ENCODE measurements at regions not wholly inside any gene's neighbourhood (a gene's known extent, or its start where the extent isn't known, plus 50 kb on each side); places are given as distances from the start of the nearest gene placed in this dataset.

- ChIA-PET CTCF (interaction anchor here (1.0 to 1.2 kb wide), 4 partner anchors 10 to 175 kb away, joined by 3 to 5 read pairs (median 3); no protein-coding TSS in a partner anchor), POLR2A (no interaction called here)
- DNase-seq (ENCODE audit: extremely low spot score), result no peak
- no peak for TF ChIP-seq BHLHE40 (IDR thresholded peaks at IDR 0.05; ENCODE audit: borderline replicate concordance)
- TF ChIP-seq PKNOX1 (IDR thresholded peaks at IDR 0.05), result no peak
- no peak for TF ChIP-seq LEF1 (IDR thresholded peaks at IDR 0.05; ENCODE audit: borderline replicate concordance)
- no peak for TF ChIP-seq ARNT (IDR thresholded peaks at IDR 0.05)
- TF ChIP-seq NFRKB (IDR thresholded peaks at IDR 0.05), result no peak
- no peak for TF ChIP-seq FOXA1 (IDR thresholded peaks at IDR 0.05)
- no peak for TF ChIP-seq CTBP1 (IDR thresholded peaks at IDR 0.05; ENCODE audit: borderline replicate concordance)
- TF ChIP-seq SP1 (IDR thresholded peaks at IDR 0.05), result no peak
- no peak for TF ChIP-seq ELF4 (IDR thresholded peaks at IDR 0.05)
- TF ChIP-seq SUZ12 (IDR thresholded peaks at IDR 0.05), result no peak
- no peak for TF ChIP-seq HDGF (IDR thresholded peaks at IDR 0.05; ENCODE audit: borderline replicate concordance)
Measured at GRCh38 chr9:91089405-91090129, 272.2 kb downstream of the AUH start.

- CTCF ChIA-PET, result interaction anchor here (1.2 kb wide), 2 partner anchors 9 to 176 kb away, joined by 3 to 5 read pairs; no protein-coding TSS in a partner anchor
- POLR2A ChIA-PET, result no interaction called here
- TF ChIP-seq HDGF (IDR thresholded peaks at IDR 0.05; ENCODE audit: borderline replicate concordance) (no peak), LEF1 (IDR thresholded peaks at IDR 0.05; ENCODE audit: borderline replicate concordance) (no peak)
- no peak for DNase-seq (ENCODE audit: extremely low spot score)
Measured at GRCh38 chr9:91090130-91090410, 271.6 kb downstream of the AUH start.

- ChIA-PET POLR2A (no interaction called here), CTCF (no interaction called here)
- TF ChIP-seq HDGF (IDR thresholded peaks at IDR 0.05; ENCODE audit: borderline replicate concordance), result no peak
- no peak for TF ChIP-seq PKNOX1 (IDR thresholded peaks at IDR 0.05)
- no peak for TF ChIP-seq LEF1 (IDR thresholded peaks at IDR 0.05; ENCODE audit: borderline replicate concordance)
- no peak for DNase-seq (ENCODE audit: extremely low spot score)
Measured at GRCh38 chr9:91092214-91092613, 269.5 kb downstream of the AUH start.

- POLR2A ChIA-PET, result no interaction called here
- CTCF ChIA-PET, result no interaction called here
- no peak for TF ChIP-seq PKNOX1 (IDR thresholded peaks at IDR 0.05)
- TF ChIP-seq TARDBP (IDR thresholded peaks at IDR 0.05), result no peak
- no peak for TF ChIP-seq ZNF384 (IDR thresholded peaks at IDR 0.05)
- no peak for TF ChIP-seq ELF4 (IDR thresholded peaks at IDR 0.05)
- no peak for TF ChIP-seq CTBP1 (IDR thresholded peaks at IDR 0.05; ENCODE audit: borderline replicate concordance)
- TF ChIP-seq HDGF (IDR thresholded peaks at IDR 0.05; ENCODE audit: borderline replicate concordance), result no peak
- TF ChIP-seq NFRKB (IDR thresholded peaks at IDR 0.05), result no peak
- TF ChIP-seq SP1 (IDR thresholded peaks at IDR 0.05), result no peak
- TF ChIP-seq FOXK2 (IDR thresholded peaks at IDR 0.05), result no peak
- no peak for TF ChIP-seq SUZ12 (IDR thresholded peaks at IDR 0.05)
- TF ChIP-seq ARNT (IDR thresholded peaks at IDR 0.05), result no peak
- TF ChIP-seq FOXM1 (IDR thresholded peaks at IDR 0.05; ENCODE audit: borderline replicate concordance), result no peak
- TF ChIP-seq BHLHE40 (IDR thresholded peaks at IDR 0.05; ENCODE audit: borderline replicate concordance), result no peak
- TF ChIP-seq L3MBTL2 (conservative IDR thresholded peaks at IDR 0.05), result no peak
- no peak for TF ChIP-seq LEF1 (IDR thresholded peaks at IDR 0.05; ENCODE audit: borderline replicate concordance)
- no peak for TF ChIP-seq FOXA1 (IDR thresholded peaks at IDR 0.05)
- DNase-seq (ENCODE audit: extremely low spot score), result no peak
Measured at GRCh38 chr9:91094324-91095088, 267.2 kb downstream of the AUH start.

- CTCF ChIA-PET, result interaction anchor here (1.9 kb wide), 1 partner anchor 9 kb away, joined by 5 read pairs; no protein-coding TSS in a partner anchor
- TF ChIP-seq FOXK2 (IDR thresholded peaks at IDR 0.05) (no peak), FOXA1 (IDR thresholded peaks at IDR 0.05) (no peak), NFRKB (IDR thresholded peaks at IDR 0.05) (no peak), CTBP1 (IDR thresholded peaks at IDR 0.05; ENCODE audit: borderline replicate concordance) (no peak), SP1 (IDR thresholded peaks at IDR 0.05) (no peak), FOXM1 (IDR thresholded peaks at IDR 0.05; ENCODE audit: borderline replicate concordance) (no peak), ELF4 (IDR thresholded peaks at IDR 0.05) (no peak), BHLHE40 (IDR thresholded peaks at IDR 0.05; ENCODE audit: borderline replicate concordance) (no peak), TARDBP (IDR thresholded peaks at IDR 0.05) (no peak), SUZ12 (IDR thresholded peaks at IDR 0.05) (no peak), LEF1 (IDR thresholded peaks at IDR 0.05; ENCODE audit: borderline replicate concordance) (no peak), ARNT (IDR thresholded peaks at IDR 0.05) (no peak), ZNF384 (IDR thresholded peaks at IDR 0.05) (no peak), HDGF (IDR thresholded peaks at IDR 0.05; ENCODE audit: borderline replicate concordance) (no peak), PKNOX1 (IDR thresholded peaks at IDR 0.05) (no peak), L3MBTL2 (conservative IDR thresholded peaks at IDR 0.05) (no peak)
- POLR2A ChIA-PET, result no interaction called here
- no peak for DNase-seq (ENCODE audit: extremely low spot score)
Measured at GRCh38 chr9:91098203-91098850, 263.4 kb downstream of the AUH start.

Data from HEK293T (cell line).